ENCODE measurements at regions not wholly inside any gene's neighbourhood (a gene's known extent, or its start where the extent isn't known, plus 50 kb on each side); places are given as distances from the start of the nearest gene placed in this dataset.

DNA sequence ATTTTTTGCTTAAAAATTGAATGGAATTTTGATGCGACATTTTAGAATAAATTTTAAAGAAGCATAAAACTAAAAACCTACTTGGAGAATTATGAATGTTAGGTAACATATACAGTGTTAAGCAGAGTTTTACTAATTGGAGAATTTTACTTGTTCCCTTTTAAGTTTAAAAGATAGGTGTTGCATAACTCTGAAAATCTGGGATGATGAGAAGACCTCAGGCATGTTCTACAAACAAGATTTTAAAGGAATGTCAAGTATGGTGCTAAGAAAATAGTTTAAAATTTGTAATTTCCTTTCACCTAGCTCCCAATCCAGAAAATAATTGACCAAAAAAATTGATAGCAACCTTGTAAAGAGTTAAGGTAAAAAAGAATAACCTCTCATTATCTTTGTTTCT, 135.8 kb downstream of the RFC3 start:
- no peak for DNase-seq

- DNase-seq: no peak
Observed at GRCh38 chr13:33956346-33956745, 138.4 kb downstream of the RFC3 start.

- no peak for DNase-seq
Observed at GRCh38 chr13:33957497-33957905, 139.6 kb downstream of the RFC3 start.

DNA sequence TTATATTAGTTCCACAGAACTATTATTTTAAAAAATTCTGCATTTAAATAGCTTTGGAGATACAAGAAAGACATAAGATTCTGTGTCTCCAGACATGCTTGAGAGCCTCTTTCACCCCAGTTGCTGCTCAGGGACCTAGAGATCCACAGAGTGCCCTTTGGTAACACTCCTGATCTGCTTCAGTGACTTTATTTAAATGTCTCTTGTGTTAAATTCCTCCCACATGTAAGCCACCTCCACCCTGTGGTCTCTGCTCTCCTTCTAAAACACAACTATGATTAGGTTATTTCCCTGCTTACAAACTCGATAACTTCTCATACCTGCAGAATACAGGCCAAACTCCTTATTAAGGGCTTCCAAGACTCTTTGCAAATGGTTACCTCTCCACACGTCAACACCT, 141.0 kb downstream of the RFC3 start:
- no peak for DNase-seq

GRCh38 chr13:33963134-33963533, 145.2 kb downstream of the RFC3 start:
- DNase-seq: no peak

DNA sequence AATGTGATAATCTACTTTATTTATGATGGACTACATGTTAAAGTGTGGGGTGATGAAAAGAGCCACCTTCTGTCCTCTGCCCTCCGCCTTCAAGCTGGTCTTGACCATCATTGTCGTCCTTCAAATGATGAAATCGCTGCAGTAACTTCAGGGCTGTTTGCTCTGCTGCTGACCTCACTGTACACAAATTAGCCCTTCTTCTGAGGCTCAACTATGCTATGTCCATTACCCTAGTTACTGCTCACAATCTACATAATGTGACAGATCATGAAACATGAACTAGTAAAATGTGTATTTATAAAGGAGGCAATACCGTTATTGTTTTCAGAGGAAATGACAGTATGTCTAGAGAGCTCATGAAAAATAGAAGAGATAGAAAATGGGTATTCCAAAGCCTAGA, 145.9 kb downstream of the RFC3 start:
- DNase-seq: no peak

DNA sequence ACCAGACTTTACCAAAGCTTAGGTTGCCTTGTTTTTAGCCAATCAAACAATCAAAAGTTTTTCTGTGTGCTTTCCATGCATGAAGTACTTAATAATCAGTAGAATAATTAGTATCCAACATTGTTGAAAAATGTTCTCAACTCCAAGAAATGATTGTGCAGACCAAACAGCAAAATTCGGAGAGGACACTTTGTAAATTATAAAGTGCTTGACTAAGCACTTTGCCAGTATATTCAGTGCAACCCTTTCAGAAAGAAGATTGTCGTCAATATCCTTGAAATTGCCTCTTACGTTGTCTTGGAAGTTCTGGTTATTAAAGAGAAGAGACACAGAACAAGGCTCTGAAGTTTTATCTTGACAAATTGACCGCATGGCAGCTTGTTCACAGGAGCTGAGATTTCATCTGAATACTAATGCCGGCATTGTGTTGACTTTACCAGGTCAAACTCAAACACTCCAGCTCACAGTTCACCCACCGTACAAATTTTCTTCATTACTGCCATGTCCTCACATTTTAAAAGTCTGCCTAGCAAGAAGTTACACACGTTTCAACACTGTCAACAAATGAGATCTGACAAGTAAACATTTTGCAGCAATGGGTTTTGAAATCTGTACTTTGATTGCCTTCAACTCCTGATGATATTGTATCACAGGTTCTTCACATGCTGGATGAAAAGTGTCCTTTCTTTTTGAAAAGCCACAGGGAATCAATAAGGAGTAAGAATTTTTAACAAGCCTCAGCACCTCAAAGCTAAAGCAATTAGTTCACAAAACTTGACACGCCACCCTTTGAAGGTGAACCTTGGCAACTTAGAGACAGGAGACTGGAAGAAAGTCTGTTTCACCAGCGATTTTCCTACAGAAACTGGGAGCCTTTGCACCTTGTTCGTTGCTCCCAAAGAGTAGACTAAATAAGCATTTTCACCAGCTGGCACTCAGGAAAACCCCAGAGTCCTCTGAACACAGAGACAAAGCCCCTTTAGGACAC, 150.9 kb downstream of the RFC3 start:
- DNase-seq: no peak

DNA sequence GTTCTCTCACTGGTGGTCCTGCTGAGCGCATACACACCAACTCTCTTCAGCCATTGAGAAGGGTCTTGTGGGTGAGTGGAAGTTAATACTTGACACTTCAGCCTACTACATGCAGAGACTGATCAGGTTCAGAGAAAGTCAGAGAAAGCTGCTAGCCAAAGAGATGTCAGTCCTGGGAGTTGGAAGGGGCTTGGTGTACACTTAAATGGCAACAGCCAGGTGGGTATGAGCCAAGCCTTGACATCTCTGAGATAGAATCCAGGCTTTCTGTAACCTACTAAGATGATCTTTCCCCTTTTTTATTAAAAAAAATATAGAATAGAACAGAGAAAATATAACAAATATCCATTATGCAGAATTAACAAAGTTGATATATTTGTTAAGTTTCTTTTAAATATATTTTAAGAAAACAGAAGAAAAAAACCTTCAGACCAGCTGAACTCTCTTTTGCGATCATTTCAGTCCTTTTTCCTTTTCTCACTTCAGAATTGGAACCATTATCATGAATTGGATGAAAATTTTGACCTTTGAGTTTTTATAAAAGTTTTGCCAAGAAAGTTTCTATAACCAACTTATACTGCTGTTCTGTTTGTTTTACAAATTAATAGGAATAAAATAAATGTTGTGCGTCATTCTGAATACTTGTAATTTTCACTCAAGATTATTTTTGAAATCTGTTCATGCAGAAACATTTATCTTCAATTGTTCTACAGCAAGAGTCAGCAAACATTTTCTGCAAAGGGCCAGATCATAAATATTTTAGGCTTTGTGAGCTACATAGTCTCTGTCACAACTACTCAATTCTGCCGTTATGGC, 153.0 kb downstream of the RFC3 start:
- DNase-seq: no peak

DNA sequence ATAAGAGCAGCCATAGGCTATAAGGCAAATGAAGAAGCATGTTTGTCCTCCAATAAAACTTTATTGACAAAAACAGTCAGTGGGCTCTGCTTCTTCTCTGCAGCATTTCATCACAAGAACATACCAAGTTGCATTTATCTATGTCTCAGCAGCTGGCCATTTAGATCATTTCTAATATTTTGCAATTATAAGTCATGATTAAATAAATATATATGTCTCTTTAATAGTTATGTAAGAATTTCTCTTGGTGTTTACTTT, 153.5 kb downstream of the RFC3 start:
- DNase-seq: no peak

DNA sequence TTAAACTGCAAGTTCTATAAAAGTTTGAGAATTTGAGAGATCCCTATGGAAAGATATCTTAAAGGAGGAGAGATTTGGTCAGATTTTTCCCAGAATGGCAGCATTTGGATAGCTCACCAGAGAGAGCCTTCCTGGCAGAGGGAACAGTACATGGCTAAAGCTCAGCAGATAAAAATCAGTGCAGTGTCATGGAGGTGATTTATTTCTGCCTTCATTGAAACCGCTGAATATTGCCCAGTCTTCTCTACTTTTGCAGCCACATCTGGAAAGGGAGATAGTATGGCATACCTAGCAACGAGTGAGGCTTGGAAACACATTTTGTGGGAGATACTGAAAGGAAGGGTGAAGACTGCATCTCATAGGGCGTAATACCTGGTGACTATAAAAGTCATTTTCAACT, 155.2 kb downstream of the RFC3 start:
- DNase-seq: no peak

- DNase-seq: no peak
Observed at GRCh38 chr13:33976965-33977364, 159.0 kb downstream of the RFC3 start.

DNA sequence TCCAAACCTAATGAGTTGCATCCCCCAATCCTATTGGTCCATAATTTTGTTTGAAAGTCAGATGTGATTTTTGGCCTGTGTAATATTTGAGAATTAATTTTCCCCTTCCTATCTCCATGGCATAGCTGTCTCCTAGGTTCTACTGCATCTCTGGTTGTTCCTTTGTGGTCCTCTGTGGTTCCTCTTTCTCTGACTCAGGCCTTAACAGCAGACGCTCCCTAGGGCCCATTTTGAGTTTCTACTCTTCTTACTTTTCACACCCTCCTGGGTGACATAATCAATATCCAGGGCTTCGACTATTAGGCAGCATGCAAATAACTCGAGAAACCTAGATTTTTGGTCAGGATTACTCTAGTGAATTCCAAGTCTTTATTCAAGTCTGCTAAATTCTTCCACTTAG, 160.7 kb downstream of the RFC3 start:
- DNase-seq: no peak

GRCh38 chr13:33992881-33993336, 175.0 kb downstream of the RFC3 start:
- DNase-seq: no peak

GRCh38 chr13:33994198-33994597, 176.2 kb downstream of the RFC3 start:
- no peak for DNase-seq

- no peak for DNase-seq
Observed at GRCh38 chr13:33994826-33995502, 177.0 kb downstream of the RFC3 start.

GRCh38 chr13:33996636-33997035, 178.7 kb downstream of the RFC3 start:
- no peak for DNase-seq

DNA sequence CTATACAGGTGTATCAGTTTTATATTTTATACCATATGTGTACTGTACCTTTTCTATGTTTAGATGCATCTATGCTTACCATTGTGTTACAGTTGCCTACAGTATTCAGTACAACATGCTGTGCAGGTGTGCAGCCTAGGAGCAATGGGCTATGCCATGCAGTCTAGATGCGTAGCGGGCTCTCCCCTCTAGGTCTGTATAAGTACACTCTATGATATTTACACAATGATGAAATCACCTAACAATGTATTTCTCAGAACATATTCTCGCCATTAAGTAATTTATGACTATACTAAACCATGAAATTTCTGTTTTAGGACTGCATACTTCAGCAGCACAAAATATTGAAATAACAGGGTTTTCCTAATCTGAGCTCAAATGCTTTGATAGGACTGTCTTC, 179.6 kb downstream of the RFC3 start:
- DNase-seq: no peak

- no peak for DNase-seq
Observed at GRCh38 chr13:33999811-34000605, 182.1 kb downstream of the RFC3 start.

DNA sequence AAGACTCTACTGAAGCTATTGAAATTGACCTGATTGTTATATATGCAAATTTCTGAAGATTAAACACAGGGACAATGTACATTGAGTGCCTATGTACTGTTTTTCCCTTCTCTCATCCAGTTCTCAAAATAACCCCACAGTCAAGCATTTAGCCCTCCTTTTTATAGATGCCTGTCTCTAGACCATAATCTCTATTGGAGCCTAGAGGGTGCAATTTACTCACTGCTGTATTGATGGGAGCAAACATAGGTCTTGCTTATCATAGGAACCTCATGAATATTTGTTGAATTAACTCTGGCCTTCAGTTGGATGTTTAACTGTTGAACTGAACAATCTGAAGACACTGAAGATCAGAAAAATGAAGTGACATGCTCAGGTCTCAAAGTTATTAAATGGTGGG, 183.0 kb downstream of the RFC3 start:
- DNase-seq: no peak

- DNase-seq: no peak
Observed at GRCh38 chr13:34001389-34001788, 183.4 kb downstream of the RFC3 start.

- DNase-seq: no peak
Observed at GRCh38 chr13:34002141-34002540, 184.2 kb downstream of the RFC3 start.

GRCh38 chr13:34002924-34003323, 185.0 kb downstream of the RFC3 start:
- DNase-seq: no peak

GRCh38 chr13:34003656-34004055, 185.7 kb downstream of the RFC3 start:
- DNase-seq: no peak

Data from CD4-positive, alpha-beta T cell treated with Interleukin-21 for 1 hour (primary cell).